NCI-H1092 treated with DMSO at 0.1 percent for 48 hours (cell line): ENCODE measurements at regions not wholly inside any gene's neighbourhood (a gene's known extent, or its start where the extent isn't known, plus 50 kb on each side); places are given as distances from the start of the nearest gene placed in this dataset.
"Not testable (repeated sequence)": the region's sequence is repeated elsewhere in the genome, so short reads cannot be mapped to it uniquely, and the experiment has no call there.

Source experiments
- DNase-seq: peaks from one replicate; lab custom pipeline; 2025; lab: John Stamatoyannopoulos, UW

GRCh38 chr13:54267253-54267668, 1238.6 kb downstream of the OLFM4 start:
- not testable (repeated sequence) for DNase-seq

DNA sequence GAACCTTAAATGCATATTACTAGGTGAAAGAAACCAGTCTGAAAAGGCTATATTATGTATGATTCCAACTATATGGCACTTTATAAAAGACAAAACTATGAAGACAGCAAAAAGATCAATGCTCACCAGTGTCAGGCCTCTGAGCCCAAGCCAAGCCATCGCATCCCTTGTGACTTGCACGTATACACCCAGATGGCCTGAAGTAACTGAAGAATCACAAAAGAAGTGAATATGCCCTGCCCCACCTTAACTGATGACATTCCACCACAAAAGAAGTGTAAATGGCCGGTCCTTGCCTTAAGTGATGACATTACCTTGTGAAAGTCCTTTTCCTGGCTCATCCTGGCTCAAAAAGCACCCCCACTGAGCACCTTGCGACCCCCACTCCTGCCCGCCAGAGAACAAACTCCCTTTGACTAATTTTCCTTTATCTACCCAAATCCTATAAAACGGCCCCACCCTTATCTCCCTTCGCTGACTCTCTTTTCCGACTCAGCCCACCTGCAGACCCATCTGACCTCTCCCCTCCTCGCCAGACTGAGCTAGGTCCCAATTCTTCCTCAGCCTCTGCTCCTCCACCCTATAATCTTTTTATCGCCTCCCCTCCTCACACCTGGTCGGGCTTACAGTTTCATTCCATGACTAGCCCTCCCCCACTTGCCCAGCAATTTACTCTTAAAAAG, 1239.5 kb downstream of the OLFM4 start:
- DNase-seq: not testable (repeated sequence)

- DNase-seq: no peak
Observed at GRCh38 chr13:54287062-54287764, 1258.6 kb downstream of the OLFM4 start.

- DNase-seq: no peak
Observed at GRCh38 chr13:54301085-54301484, 1272.5 kb downstream of the OLFM4 start.

- DNase-seq: no peak
Observed at GRCh38 chr13:54305377-54305776, 1276.8 kb downstream of the OLFM4 start.

- DNase-seq: no peak
Observed at GRCh38 chr13:54312885-54313284, 1284.3 kb downstream of the OLFM4 start.

GRCh38 chr13:54317722-54318121, 1289.1 kb downstream of the OLFM4 start:
- no peak for DNase-seq

DNA sequence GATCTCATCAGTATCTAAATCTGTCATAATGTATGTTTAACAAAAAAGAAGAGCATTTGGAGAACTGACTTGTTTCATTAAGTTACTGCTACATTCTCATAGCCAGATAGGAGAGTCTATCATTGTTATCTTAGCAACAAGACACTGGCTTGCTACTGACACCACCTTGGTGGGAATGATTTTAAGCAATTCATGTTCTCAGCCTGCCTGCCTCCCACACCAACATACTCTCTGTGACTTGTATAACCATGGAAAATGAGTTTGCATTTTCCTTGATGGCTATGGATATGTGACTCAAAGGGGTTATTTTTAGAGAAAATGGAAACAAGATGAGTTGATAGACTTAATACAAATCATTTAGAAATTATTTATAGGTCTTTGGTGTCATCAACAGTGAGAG, 1308.9 kb downstream of the OLFM4 start:
- DNase-seq: no peak

DNA sequence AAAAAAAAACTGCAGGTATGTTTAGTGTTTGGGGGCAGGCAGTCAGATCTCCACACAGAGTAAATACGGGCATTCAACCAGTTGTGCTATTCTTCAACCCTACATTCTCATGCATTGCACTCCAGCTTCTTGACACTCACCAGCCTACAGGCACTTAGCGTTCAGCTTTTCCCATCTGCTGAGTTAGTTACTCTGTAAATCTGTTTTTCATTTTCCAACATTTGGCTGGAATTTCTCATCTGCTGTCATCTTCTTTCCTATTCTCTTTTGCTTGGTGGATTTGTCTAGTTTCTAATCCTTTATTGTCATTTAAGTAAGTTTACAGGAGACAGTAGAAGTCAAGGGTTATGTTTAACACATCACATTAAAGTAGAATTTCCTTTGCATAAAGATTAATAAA, 1318.9 kb downstream of the OLFM4 start:
- no peak for DNase-seq

GRCh38 chr13:54356209-54356608, 1327.6 kb downstream of the OLFM4 start:
- DNase-seq: no peak

DNA sequence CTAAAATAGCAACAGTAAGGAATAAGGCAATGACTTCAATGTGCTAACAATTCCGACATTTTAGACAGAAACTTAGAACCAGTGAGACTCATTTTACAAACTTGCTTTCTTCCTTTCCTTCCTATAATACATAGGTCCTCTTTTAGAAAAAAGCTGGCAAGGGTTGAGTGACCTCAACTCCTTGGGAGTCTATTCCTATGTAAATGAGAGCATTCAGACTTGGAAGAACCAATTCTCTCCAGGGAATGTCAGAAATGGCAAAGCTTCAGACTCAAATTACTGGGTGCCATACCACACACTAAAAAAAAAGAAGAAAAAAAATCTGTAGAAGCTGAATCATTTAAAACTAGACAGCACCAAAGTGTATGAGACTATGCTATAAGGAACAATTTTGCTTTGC, 1328.2 kb downstream of the OLFM4 start:
- DNase-seq: no peak

GRCh38 chr13:54357284-54357933, 1328.8 kb downstream of the OLFM4 start:
- DNase-seq: no peak

- no peak for DNase-seq
Observed at GRCh38 chr13:54361460-54361859, 1332.8 kb downstream of the OLFM4 start.

DNA sequence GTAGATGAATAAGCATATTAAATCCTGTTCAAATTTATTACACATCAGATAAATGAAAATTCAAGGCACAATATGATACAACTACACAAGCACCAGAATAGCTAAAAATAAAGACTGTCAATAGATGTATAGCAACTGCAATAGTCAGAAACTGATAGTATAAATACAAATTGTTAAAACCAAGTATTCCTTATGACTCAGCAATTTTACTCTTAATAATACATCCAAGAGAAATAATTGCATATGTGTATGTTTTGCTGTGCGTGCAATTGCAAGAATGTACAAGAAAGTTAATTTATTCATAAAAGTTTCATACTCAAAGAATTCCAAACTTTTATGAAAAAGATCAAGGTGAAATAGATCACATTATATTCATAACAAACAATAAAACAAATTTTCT, 1338.1 kb downstream of the OLFM4 start:
- DNase-seq: no peak

GRCh38 chr13:54367639-54368271, 1339.1 kb downstream of the OLFM4 start:
- DNase-seq: no peak

GRCh38 chr13:54368387-54368786, 1339.8 kb downstream of the OLFM4 start:
- no peak for DNase-seq

- DNase-seq: no peak
Observed at GRCh38 chr13:54373211-54373610, 1344.6 kb downstream of the OLFM4 start.

DNA sequence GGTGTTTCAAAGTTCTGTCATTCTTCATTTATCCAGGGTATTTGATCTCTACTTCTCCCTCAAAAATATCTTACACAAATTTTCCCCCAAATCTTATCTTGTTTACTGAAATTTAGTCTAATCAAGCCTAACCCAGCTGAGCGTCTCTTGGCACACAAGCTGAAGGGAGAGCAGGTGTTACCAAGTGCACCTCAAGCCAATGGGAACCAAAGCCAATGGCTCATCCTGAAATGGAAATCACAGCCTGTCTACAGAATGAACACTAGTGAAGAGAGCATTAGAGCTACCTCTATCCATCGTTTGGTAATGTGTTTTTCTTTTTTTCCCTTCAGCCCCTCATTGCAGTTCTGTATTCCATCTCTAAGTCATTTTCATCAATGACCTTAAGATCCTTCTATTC, 1350.8 kb downstream of the OLFM4 start:
- DNase-seq: no peak

- no peak for DNase-seq
Observed at GRCh38 chr13:54383604-54384003, 1355.0 kb downstream of the OLFM4 start.

GRCh38 chr13:54387625-54388024, 1359.0 kb downstream of the OLFM4 start:
- DNase-seq: no peak

DNA sequence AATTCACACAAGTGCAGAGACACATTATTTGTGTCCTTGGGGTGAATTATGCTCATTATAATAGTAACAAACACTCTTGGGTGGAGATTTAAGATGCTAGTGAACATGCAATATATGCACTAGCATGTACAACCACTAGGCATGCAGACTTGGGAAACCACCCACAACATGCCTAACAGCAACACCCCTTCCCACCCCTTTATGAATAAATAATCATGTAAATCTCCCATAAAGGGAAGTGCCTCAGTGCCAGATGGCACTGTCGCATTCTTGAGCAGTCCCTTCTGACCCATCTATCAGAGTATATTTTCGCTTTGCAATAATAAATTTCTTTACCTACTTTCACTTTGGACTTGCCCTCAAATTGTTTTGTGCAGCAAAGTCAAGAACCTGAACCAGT, 1362.2 kb downstream of the OLFM4 start:
- DNase-seq: no peak

GRCh38 chr13:54394085-54394700, 1365.6 kb downstream of the OLFM4 start:
- no peak for DNase-seq
